BJ (cell line): ENCODE measurements at regions not wholly inside any gene's neighbourhood (a gene's known extent, or its start where the extent isn't known, plus 50 kb on each side); places are given as distances from the start of the nearest gene placed in this dataset.

ENCODE experiments used
- CTCF ChIA-PET: fragments of 350-600 bp; formaldehyde crosslinking; extraction: SDS; loops from one replicate; lab custom pipeline; 2021; ENCODE audit warnings: antibody characterized with exemption, inconsistent platforms; lab: Yijun Ruan, JAX
- POLR2A ChIA-PET: fragments of 300-600 bp; sonication (Branson Sonifier 250); formaldehyde crosslinking; extraction: SDS; loops from one replicate; lab custom pipeline; 2021; ENCODE audit warnings: antibody characterized with exemption; lab: Charles Lee
- DNase-seq: peaks from one replicate; pipeline ENCODE4 v3.0.0-alpha.2; 2011; ENCODE audit warnings: low read depth
- H3K27me3 ChIP-seq: 2 replicates; pipeline ENCODE4 v1.6.0; 2011; ENCODE audit warnings: low read length; ENCODE audit not compliant: control insufficient read depth, insufficient read depth
- H3K36me3 ChIP-seq: 2 replicates; pipeline ENCODE4 v1.5.1; 2011; ENCODE audit warnings: low read length; ENCODE audit not compliant: control insufficient read depth, insufficient read depth
- H3K4me3 ChIP-seq: 2 replicates; pipeline ENCODE4 v1.5.1; 2011; ENCODE audit warnings: low read depth, mild to moderate bottlenecking, control low read depth, low read length
- CTCF ChIP-seq: IDR thresholded peaks from 2 replicates; pipeline ENCODE4 v1.5.1; 2011; ENCODE audit warnings: low read depth, mild to moderate bottlenecking, control low read depth, inconsistent platforms, low read length, moderate library complexity; ENCODE audit not compliant: insufficient read depth

- Histone ChIP-seq H3K27me3 (no peaks in the 10 kb centered on the region), H3K36me3 (no peaks in the 10 kb centered on the region), H3K4me3 (no peak overlapping the region)
- no peak for TF ChIP-seq CTCF
- ChIA-PET CTCF (no interaction called here), POLR2A (no interaction called here)
- no peak for DNase-seq
These were observed 156.1 kb downstream of the LURAP1L start for GRCh38 chr9:12930906-12931305.

GRCh38 chr9:12933957-12934356 lies 159.1 kb downstream of the LURAP1L start:
- POLR2A ChIA-PET: interaction anchor here (0.6 kb wide), 1 partner anchor 119 kb away, joined by 3 read pairs; no protein-coding TSS in a partner anchor
- CTCF ChIA-PET: no interaction called here
- TF ChIP-seq CTCF: no peak
- no peak overlapping the region for H3K4me3 ChIP-seq
- H3K27me3 ChIP-seq: no peaks in the 10 kb centered on the region
- no peaks in the 10 kb centered on the region for H3K36me3 ChIP-seq
- no peak for DNase-seq

- no peak for TF ChIP-seq CTCF
- POLR2A ChIA-PET: no interaction called here
- CTCF ChIA-PET: interaction anchor here (0.7 to 1.1 kb wide), 2 partner anchors 12 to 20 kb away, joined by 4 read pairs; no protein-coding TSS in a partner anchor
- H3K4me3 ChIP-seq: no peak overlapping the region
- no peaks in the 10 kb centered on the region for H3K27me3 ChIP-seq
- no peaks in the 10 kb centered on the region for H3K36me3 ChIP-seq
- no peak for DNase-seq
These were observed 159.9 kb downstream of the LURAP1L start for GRCh38 chr9:12934545-12935272.

GRCh38 chr9:12935714-12936113 lies 160.9 kb downstream of the LURAP1L start:
- Histone ChIP-seq H3K36me3 (no peaks in the 10 kb centered on the region), H3K4me3 (no peak overlapping the region), H3K27me3 (no peaks in the 10 kb centered on the region)
- CTCF ChIA-PET: interaction anchor here (0.7 to 1.1 kb wide), 2 partner anchors 13 to 19 kb away, joined by 4 read pairs; no protein-coding TSS in a partner anchor
- no peak for DNase-seq
- TF ChIP-seq CTCF: no peak
- POLR2A ChIA-PET: no interaction called here

GRCh38 chr9:12954441-12954840 lies 179.6 kb downstream of the LURAP1L start:
- Histone ChIP-seq H3K27me3 (no peaks in the 10 kb centered on the region), H3K36me3 (no peaks in the 10 kb centered on the region), H3K4me3 (no peak overlapping the region)
- DNase-seq: no peak
- ChIA-PET POLR2A (no interaction called here), CTCF (interaction anchor here (1.0 kb wide), 1 partner anchor 19 kb away, joined by 4 read pairs; no protein-coding TSS in a partner anchor)
- TF ChIP-seq CTCF: no peak
